NCI-H524 treated with DMSO at 0.1 percent for 48 hours (cell line): ENCODE measurements at regions not wholly inside any gene's neighbourhood (a gene's known extent, or its start where the extent isn't known, plus 50 kb on each side); places are given as distances from the start of the nearest gene placed in this dataset.
A peak's percentile ranks its signal among the peaks of the same experiment; 100 is the strongest.
"Not testable (repeated sequence)": the region's sequence is repeated elsewhere in the genome, so short reads cannot be mapped to it uniquely, and the experiment has no call there.

Experiments used
- DNase-seq: peaks from one replicate; lab custom pipeline; 2025; lab: John Stamatoyannopoulos, UW

- DNase-seq: no peak
These were observed 251.1 kb downstream of the GLUD2 start for GRCh38 chrX:121298499-121298898.

GRCh38 chrX:121301356-121301755 is 253.9 kb downstream of the GLUD2 start:
- DNase-seq: no peak

GRCh38 chrX:121301822-121302221 is 254.4 kb downstream of the GLUD2 start:
- DNase-seq: no peak

GRCh38 chrX:121307449-121307848 is 260.0 kb downstream of the GLUD2 start:
- no peak for DNase-seq

GRCh38 chrX:121308276-121308805 is 260.9 kb downstream of the GLUD2 start:
- DNase-seq: peak; percentile 25

GRCh38 chrX:121310820-121311219 is 263.4 kb downstream of the GLUD2 start:
- DNase-seq: no peak

GRCh38 chrX:121320441-121320840 is 273.0 kb downstream of the GLUD2 start:
- DNase-seq: no peak

- DNase-seq: no peak
These were observed 274.7 kb downstream of the GLUD2 start for GRCh38 chrX:121322159-121322558.

- no peak for DNase-seq
These were observed 275.9 kb downstream of the GLUD2 start for GRCh38 chrX:121323337-121323736.

- DNase-seq: no peak
These were observed 286.5 kb downstream of the GLUD2 start for GRCh38 chrX:121333942-121334341.

- DNase-seq: no peak
These were observed 289.5 kb downstream of the GLUD2 start for GRCh38 chrX:121336831-121337421.

- DNase-seq: no peak
These were observed 290.4 kb downstream of the GLUD2 start for GRCh38 chrX:121337816-121338215.

GRCh38 chrX:121349263-121349662 is 301.9 kb downstream of the GLUD2 start:
- no peak for DNase-seq

GRCh38 chrX:121356139-121356849 is 308.9 kb downstream of the GLUD2 start:
- no peak for DNase-seq

- no peak for DNase-seq
These were observed 309.4 kb downstream of the GLUD2 start for GRCh38 chrX:121356850-121357171.

GRCh38 chrX:121360280-121360679 is 312.9 kb downstream of the GLUD2 start:
- DNase-seq: no peak

GRCh38 chrX:121365572-121366161 is 318.3 kb downstream of the GLUD2 start:
- no peak for DNase-seq

- DNase-seq: no peak
These were observed 327.1 kb downstream of the GLUD2 start for GRCh38 chrX:121374471-121374870.

- not testable (repeated sequence) for DNase-seq
These were observed 334.5 kb downstream of the GLUD2 start for GRCh38 chrX:121381915-121382314.

GRCh38 chrX:121389976-121390714 is 342.7 kb downstream of the GLUD2 start:
- DNase-seq: no peak

- no peak for DNase-seq
These were observed 358.4 kb downstream of the GLUD2 start for GRCh38 chrX:121405826-121406225.

GRCh38 chrX:121407627-121408026 is 360.2 kb downstream of the GLUD2 start:
- DNase-seq: no peak

- not testable (repeated sequence) for DNase-seq
These were observed 384.1 kb downstream of the GLUD2 start for GRCh38 chrX:121431514-121431913.
